ENCODE measurements at regions not wholly inside any gene's neighbourhood (a gene's known extent, or its start where the extent isn't known, plus 50 kb on each side); places are given as distances from the start of the nearest gene placed in this dataset.

- no peak for DNase-seq
Observed at GRCh38 chr5:74290634-74291241, 349.8 kb downstream of the ENC1 start.

DNA sequence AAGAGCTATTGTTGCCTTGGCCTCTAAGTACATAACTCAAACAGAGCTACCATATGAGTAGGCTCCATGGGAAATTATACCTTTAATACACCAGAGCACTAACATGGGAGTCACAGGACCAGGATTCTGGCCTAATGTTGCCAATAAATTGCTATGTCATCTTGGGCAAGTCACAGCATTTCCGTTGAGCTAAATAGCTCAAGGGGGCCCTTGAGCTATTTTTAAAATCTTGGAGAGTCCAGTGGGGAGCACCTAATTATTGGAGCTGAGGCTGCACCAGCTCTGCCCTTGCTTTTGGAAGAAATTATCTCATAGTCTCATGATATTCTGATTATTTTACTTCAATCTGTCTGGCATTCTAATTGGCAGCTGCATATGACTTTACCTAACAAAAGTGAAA, 350.8 kb downstream of the ENC1 start:
- DNase-seq: no peak

DNA sequence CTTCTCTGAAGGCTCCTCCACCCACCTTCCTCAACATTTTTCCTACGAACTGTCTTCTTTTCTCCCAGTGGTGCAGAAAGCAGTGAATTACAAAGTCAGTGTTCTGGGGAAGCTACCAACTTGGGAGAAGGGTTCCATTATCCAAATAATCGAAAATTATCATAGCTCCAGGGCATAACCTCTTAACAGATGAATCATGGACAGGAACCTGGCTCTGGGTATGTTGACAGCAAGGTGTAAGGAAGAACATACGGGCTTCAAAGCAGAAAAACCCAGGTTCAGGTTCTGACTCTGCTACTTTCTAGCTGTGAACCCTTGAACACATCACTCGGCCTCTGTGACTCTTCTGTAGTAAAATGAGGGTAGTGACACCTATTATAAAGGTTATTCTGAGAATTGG, 351.3 kb downstream of the ENC1 start:
- DNase-seq: no peak

DNA sequence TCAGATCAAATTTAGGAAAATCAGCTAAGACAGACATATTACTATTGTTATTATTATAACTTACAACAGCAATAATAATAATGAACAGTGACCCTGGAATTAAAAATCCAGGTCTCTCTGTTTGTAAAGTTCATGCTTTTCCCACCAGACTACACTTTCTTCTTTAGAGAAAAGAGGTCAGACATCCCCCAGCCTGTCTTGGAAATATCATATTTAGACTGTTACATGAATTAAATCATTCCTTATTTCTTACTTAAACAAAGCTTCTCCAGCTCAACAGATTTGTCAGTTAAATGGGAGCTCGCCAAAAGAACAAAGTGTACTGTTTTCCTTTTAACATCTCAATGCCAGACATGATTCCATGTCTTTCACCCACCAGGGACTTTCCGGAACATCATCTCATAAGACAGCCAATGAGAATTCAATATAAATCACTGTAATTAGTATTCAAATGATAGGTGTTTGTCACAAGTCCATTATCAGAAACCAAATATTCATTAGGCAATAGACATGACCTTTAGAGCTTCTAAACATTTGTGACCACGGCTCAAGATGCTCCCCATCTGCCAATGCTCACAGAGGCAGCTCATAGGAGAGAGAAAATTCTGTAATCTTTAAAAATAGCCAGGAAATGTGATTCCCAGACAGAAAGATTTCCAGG, 351.9 kb downstream of the ENC1 start:
- no peak for DNase-seq

- DNase-seq: no peak
Observed at GRCh38 chr5:74288038-74288437, 352.5 kb downstream of the ENC1 start.

DNA sequence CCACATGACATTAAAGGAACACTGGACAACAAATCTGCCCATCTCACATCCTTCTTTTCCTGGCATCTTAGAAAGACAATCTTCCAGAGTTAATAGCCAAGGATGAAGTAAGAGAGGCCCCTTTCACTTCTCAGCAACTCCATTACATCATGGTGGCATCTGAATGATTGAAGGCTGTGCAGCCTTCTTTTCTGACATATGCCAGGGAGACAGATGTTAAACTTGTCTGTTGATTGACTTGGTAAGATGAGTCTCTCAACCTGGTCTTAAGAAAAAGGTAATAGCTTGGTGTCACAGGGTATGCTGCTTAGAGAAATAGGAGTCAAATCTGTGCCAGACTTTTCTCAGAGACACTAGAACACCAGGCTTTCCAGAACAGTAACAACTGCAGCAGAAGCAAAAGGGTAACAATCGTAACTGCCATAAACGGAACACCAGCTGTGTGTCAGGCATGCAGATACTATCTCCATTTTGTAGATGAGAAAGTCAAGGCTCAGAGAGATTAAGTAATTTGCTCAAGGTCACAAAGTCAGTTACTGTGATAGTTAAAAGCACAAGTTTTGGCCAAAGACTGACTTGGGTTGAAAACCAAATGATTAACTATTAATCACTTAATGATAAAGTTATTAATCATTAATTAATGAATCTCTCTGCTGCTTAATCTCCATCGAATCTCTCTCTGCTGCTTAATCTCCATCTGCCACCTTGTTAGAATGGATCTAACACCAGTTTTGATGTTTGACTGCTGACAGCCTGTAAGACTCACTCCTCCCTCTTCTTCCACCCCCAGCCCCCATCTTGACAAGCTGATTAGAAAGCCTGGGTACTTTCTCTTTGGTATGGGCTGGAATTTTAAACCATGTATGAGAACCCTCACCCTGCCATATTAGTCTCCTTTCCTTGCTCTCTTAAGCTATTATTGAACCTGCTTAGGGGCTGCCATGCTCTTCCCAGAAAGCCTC, 353.5 kb downstream of the ENC1 start:
- DNase-seq: no peak

- DNase-seq: no peak
Observed at GRCh38 chr5:74285675-74286280, 354.8 kb downstream of the ENC1 start.

- no peak for DNase-seq
Observed at GRCh38 chr5:74282490-74282889, 358.0 kb downstream of the ENC1 start.

DNA sequence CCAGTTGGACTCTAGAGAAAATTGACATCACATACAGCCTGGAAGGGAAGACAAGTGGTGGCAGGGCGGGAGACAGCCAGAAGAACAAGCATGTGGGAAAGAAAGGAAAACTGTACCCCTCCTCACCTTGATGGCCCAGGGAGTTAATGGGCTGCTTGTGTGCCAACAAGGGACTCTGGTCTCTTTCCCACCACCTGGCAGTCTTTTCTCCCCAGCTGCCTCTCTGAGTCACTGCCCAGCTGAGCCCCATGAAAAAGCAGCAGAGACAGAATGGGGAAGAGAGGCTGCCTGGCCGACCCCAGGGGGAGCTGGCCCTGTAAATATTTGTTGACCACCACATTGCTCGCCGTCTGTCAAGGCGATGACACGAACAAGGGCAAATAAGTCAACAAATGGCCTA, 359.4 kb downstream of the ENC1 start:
- DNase-seq: no peak

DNA sequence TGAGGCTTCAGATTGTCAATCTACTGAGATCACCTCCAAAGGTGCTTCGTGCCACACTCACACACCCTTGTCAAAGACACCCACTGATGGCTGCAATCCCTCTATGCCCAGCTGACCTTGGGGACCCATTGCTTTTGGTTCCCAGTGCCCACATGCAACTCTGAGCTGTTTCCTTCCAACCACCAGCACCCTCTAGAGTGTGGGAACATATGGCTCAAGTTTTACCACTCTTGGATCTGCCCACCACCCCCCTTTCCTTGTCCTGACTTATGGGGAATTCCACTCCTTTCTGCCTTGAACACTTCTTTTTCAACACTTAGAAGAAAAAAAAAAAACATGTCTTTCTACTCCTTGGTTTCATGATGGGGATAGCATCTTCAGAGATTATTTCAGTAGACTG, 360.2 kb downstream of the ENC1 start:
- DNase-seq: no peak

- DNase-seq: no peak
Observed at GRCh38 chr5:74279244-74279643, 361.3 kb downstream of the ENC1 start.

DNA sequence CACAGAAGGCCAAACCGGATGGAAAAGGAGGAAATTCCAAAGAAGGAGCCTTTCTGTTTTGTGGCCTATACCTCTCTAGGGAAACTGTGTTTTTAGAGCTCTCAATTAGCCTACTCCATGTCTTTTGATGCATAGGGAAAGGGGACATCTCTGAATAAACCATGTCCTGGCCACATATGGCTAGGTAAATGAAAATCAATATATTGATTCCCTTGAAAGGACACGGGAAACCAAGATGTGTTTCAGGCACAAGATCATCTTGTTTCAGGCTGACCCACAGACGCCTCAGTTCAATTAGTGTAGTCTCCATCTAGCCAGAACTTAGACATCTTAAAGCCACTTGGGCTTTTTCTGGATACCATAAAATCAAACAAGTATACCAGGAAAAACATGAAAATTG, 363.1 kb downstream of the ENC1 start:
- DNase-seq: no peak

- no peak for DNase-seq
Observed at GRCh38 chr5:74275171-74275992, 365.1 kb downstream of the ENC1 start.

DNA sequence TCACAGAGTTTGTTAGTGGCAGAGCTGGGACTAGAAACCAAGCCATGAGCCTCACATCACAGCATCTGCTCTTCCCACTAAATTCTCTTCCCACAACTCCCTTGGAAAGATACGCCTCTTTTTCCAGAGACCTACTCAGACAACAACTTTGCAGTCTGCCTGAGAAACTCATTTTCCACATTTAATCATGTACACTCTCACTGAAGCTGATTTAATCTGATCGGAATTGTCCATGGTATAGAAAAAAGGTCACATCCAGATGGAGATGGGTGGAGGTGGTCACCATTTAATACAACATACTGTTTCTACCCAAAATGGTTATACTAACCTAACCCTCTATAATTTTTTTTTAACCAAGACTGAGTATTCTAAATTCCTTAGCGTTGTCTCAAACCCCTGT, 366.2 kb downstream of the ENC1 start:
- no peak for DNase-seq

- DNase-seq: no peak
Observed at GRCh38 chr5:74272831-74273451, 367.6 kb downstream of the ENC1 start.

DNA sequence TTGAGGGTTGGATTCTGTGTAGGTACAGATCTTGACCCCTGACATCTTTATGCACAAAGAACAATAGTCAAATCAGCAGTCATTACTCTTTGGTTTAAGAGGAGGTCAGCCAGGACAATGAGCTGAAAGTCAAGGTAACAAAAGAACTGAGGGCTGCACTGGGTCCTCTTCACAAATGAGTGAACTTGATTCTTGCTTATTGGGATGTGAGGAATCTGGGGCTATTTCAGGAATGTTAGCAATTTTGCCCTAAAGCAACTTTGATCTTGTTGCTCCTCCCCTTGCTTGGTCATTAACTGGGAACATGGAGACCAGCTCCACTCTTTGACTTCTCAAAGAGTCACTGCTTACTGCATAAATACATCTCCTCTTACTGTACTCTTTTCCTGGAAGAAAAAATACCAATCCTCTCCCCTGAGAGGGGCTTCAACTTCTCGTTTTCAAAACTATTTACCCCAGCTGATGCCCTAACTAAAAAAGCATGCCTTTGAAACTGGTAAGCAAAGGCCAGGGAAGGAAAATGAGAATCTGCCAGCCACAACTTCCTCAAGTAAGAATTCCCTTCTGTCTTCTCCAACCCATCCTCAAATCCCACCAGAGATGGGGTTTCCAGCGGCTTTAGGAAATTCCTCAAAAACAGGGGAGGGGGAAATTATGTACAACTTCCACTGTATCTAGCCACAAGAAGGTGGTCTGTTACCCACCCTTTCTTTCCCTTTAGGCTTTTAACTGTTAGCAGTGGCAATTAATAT, 368.3 kb downstream of the ENC1 start:
- DNase-seq: no peak

DNA sequence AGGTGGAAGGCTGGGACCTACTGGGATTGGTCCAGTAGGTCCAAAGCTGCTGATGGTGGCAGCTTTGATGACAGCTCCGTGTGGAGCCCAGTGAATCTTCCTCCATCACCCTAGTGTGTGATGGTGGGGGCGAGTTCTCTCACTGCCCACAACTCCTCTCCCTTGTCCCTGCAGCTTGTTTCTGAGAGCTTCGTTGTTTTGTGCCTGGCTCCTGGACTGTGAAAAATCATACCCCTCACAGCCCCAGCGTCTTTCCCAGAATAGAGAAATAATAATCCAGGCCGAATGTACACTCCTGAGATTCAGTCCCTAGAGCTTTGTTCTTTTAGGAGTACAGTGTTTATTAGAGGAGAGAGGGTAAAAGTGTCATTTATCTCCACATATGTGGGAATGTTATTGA, 372.2 kb downstream of the ENC1 start:
- DNase-seq: no peak

DNA sequence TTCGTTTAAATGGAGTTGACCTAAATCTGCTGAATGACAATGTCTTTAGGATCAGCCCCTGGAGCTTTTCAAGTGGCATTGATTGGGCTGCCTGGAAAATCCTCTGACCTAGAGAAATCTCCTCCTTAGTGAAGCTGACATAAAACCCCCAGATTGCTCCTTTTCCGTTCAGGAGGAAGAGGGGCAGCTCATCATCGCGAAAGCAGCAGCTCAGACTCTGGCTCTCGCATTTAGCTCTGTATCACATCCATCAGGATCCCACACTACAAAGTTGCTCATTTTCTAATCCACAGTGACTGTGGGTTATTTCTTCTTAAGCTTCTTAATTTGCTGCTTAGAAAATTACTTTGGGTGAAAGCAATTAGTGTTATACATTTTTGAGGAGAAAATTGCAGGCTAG, 373.7 kb downstream of the ENC1 start:
- no peak for DNase-seq

- no peak for DNase-seq
Observed at GRCh38 chr5:74266132-74266531, 374.4 kb downstream of the ENC1 start.

DNA sequence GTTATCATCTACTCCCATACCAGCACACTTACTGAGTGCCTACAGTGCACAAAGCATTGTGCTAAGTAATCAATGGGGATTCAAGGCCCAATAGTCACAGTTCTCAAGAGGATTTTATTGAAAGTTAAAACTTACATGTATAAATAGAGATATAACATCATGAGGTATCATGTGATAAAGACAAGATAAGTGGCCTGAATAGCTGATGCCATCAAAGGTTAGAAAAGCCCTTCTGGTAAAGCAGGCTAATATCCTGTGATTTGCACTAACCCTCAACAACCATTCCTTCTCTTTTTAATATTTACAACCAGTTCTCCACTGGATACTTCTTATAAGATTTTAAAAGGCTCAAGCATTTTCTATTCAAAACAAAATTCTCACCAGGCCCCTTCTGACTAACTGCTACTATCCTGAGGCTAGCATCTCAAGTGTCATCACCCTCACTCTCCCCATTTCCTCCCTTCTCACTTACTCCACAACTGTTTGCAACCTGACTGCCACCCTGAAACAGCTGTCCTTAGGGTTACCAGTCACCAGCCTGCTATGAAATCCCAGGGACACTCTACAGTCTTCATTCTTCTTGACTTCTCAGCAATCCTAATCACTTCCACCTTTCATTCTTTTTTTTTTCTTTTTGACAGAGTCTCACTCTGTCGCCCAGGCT, 377.9 kb downstream of the ENC1 start:
- DNase-seq: no peak

Data from muscle of arm (tissue), 1 donor.